ENCODE measurements at regions not wholly inside any gene's neighbourhood (a gene's known extent, or its start where the extent isn't known, plus 50 kb on each side); places are given as distances from the start of the nearest gene placed in this dataset.
"Not testable (repeated sequence)": the region's sequence is repeated elsewhere in the genome, so short reads cannot be mapped to it uniquely, and the experiment has no call there.

DNA sequence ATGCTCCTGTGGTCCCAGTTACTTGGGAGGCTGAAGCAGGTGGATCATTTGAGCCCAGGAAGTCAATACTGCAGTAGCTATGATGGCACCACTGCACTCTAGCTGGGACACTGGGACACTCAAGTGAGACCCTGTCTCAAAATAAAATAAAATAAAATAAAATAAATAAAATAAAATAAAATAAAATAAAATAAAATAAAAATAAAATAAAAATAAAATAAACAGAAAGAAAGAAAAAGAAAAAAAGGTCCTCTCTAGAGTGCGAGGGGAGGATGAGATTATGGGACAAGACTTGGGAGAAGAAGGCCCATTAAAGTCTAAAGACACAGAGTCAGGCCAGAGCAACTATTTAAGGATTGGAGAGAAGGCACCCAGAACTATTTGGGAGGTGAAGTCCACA, 172.5 kb downstream of the IER5 start:
- DNase-seq, result no peak

DNA sequence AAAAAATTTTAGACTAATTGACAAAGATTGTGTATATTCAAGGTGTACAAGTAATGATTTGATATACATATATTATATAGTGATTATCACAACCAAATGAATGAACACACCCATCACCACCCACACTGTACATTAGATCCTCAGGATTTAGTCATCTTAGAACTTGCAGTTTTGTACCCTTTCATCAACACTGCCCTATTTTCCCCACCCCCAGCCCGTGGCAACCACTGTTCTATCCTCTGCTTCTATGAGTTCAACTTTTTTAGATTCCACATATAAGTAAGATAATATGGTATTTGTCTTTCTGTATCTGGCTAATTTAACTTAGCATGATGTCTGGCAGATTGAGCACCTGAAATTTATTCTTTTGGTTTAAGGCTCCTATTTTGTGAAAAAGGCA, 173.6 kb downstream of the IER5 start:
- DNase-seq, result no peak

DNA sequence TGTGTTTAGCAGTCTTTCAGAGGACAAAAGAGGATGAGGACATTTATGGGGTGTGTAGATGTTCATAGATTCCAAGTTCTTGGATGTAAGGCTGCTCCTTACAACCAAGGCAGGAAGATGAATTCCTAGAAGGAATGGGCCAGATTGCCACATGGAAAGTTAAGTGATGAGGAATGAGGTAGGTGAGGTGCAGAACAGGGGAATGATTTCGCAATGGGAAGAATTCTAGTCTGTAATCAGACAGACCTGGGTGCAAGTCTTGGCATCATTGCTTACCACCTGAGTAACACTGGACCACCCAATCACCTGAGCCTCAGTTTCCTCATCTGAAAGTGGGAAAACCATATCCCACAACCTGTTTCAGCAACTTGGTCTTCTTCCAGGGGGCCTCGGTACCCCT, 174.9 kb downstream of the IER5 start:
- no peak for DNase-seq

DNA sequence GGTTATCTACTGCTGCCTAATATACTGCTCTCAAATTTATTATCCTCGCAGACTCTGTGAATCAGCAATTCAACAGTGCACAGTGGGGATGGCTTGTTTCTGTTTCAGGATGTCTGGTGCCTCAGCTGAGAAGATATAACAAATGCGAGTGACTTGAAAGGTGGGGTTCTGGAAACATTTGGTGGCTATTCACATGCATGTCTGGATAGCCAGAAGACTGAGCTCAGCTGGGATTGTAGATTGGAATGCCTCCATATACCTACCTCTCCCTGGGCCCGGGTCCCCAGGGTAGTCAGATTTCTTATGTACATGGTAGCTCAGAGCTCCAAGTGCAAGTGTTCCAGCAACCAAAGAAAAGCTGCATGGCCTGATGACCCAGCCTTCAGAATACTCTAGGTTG, 176.3 kb downstream of the IER5 start:
- DNase-seq, result no peak

DNA sequence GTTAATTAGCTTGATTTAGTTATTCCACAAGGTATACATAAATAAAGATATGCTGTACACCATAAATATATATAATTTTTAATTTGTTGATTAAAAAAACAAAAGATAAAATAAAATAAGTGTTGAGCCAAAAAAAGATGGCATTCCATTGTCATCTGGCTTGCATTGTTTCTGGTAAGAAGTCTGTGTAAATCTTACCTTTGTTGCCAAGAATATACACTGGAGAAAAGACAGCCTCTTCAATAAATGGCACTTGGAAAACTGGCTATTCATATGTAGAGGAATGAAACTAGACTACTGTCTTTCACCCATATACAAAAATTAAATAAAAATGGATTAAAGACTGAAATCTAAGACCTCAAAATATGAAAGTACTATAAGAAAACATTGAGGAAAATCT, 196.5 kb downstream of the IER5 start:
- DNase-seq, result no peak

DNA sequence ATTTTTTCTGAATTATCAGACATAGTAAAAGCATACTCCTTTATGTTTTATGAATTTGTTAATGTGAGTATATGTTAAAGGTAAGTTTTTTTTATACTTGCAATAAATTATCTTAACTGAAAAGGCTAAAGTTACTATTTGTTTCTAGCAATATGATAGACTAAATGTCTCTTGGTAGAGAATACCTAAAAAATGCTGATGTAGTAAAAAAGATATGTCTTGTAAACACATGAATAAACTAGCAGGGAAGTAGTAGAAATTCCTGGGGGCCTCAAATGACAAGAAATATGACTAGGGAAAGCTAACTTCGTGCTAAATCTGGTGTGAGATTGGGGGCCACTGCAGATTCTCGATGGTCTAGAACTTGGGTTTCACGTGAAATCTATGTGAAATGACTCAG, 188.1 kb upstream of the CACNA1E start:
- DNase-seq, result no peak

DNA sequence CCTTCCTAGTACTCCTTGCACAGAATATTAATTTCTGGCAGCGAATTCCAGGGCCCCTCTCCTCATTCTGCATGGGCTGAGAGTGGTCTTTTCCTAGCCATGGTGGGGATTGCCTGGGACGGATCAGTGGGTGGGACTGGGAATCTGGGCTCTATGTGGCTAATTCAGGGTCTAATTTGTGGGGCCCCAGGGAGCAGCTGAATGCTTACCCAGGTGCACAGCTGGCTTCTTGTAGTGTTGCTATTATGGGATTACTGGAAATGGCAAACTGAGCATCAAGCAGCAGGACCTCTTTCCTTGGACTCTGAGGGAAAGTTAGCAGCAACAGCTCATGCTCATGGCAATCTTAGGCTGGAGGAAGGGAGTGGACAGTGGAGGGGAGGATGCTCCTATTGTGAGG, 187.1 kb upstream of the CACNA1E start:
- no peak for DNase-seq

DNA sequence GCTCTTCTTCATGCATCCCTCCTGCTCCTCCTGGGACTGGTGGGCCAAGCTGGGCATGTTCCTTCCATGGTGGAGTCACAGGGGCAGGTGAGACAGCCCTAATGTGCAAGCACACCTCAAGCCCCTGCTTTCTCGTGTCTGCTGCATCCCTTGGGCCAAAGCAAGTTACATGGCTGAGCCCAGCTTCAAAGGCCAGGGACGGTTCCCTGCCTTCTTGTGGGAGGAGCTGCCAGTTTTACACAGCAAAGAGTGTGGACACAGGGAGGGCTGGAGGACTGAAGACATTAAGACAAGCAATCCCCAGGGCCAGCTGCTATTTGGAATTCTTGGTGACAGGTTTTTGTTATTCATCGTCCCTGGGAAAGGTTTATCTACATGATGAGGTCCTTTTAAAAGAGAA, 175.2 kb upstream of the CACNA1E start:
- no peak for DNase-seq

DNA sequence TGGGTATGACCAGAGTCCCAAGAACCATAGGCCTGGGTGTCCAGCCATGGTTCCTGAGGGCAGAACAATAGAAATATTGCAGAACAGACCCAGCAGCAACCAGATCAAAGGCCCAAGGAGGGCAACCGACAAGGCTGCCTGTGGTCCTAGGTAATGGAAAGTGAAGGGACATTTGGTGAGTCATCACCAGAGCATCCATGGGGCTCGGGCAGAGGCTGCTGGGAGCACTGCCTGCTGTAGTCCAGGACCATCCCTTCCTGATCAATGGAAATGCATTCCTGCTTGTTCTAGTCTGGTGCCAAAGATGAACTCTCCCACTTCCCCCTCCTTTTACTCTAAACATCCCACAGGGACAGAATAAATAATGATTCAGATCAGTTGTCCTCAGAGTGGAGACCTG, 172.8 kb upstream of the CACNA1E start:
- DNase-seq, result no peak

DNA sequence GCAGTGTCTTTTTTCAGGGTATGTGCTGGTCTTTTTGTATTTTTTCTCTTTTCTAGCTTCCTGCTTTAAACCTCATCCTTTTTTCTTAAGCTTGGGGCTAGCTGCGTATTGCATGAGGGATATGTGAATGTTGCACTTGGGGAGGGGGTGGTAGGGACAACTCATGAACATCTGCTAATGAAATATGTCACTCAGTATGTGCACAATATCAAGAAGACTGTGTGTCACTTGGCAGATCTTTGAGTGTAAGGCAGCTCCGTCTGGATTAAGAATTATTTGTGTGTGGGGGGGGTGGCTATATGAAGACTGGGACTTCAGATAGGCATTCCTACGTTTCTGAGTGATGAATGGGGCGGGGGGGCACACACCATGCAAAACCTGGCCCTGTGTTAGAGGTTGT, 170.4 kb upstream of the CACNA1E start:
- DNase-seq, result no peak

DNA sequence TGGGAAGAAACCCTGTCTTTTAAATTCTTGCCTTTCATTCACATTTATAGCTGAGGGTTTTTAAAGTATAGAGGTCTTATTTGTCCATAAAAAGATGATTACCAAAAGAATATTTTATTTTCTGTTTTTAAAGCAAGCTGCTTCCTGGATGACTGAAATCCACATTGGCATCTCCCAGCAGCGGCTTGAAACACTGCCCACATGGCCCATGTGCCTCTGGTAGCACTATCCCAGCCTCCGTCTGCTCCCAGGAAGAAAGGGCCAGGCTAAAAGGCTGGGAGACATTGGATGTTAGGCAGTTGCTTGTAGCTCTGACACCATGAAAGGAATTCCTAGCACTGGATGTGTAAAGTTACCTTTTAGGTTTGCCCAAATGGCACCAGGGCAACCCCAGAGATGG, 169.9 kb upstream of the CACNA1E start:
- no peak for DNase-seq

DNA sequence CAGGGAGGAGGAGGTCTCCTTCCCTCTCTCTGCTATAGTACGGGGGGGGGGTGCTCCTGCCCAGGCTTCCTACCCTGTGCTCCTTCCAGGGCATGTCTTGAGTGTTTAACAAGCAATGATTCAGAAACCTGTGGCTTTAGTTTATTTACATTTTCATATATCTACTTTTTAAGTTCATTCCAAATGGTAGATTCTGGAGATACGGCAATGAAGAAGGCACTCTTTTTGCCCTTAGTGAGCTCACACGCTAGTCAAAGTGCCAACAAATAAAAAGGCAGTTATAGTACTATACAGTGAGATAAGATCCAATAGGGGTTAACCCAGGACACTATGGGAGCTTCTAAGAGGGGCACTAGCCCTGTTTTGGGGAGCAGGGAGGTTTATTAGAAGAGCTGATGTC, 169.3 kb upstream of the CACNA1E start:
- DNase-seq, result no peak

DNA sequence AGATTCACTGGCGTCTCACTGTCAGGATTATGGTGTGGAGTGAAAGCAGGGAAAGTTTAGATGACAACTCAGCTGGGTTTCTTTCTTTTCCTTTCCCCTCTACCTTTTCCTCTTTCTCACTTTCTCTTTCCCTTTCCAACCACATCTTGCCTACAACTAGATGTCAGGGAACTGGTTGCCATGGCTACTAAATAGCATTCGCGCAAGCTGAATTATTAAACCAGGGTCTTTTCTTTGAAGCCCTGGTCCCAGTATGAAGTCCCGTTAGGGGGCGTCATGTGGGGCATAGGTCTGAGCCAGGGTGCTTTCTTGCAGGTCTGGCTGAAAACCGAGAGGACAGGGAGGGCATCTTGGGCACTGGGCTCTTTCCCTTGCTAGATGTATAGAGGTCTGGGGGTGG, 168.4 kb upstream of the CACNA1E start:
- no peak for DNase-seq

DNA sequence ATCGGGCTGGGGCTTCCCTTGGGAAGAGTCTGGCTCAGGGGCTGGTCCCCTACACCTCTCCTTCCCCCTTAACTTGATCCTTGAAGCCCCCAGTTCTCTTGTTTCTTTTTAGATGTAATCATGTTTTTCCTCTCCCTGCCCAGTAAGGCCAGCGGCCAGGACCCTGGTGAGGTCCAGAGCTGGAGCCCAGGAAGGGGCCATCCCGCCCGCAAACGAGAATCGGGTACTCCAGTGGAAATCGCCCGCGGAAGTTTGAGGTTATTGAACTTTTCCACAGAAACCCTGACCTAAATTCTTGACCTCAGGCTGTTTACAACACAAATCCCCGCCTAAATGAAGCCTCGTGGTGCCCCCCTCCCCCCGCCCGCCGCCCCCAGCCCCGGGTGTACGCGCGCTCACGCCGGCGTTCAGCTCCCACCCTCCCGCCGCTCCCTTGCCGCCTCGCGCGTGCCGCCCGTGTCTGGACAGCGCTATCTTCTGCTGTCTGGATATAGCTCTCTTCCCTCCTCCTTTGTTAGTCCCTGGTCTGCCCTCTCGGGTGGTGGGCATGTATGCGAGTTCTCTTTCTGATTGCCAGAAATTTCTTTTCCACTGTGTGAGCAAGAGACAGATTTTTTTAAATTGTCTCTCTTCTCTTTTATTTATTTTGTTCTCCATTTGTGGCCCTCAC, 165.9 kb upstream of the CACNA1E start:
- DNase-seq, result no peak

DNA sequence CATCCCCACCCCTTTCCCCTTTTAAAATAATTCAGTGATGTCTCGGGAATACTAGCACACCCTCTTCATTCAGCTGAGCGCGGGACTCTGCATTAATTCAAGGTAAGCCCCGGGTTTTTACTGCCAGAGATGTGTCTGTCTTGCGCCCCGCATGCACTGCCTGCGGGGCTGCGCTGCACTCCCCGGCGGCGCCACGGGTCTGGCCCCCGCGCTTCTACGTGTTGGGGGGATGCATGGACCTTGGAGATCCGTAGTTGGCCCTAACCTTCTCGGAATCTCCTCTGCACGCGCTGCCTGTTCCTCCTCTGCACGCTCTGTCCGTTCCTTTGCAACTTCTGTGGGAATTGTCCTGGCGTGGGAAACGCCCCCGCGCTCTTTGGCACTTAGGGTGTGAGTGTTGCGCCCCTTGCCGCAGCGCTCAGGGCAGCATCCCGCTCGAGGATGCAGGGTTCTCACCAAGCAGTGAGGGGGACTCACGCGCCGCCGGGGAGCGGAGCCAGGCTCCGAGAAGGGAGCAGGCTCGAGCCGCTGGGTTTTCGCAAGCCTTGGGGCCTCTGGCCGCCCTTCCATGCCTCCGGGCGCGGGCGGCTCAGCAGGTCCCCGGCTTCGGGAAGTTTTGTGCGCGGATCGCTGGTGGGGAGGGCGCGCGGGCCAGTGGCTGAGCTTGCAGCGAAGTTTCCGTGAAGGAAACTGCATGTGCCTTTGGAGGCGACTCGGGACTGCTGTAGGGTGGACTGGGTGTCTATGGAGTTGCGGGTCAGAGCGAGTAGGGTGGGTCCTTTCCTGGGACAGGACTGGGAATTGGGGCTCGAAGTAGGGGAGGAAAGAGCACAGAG, 165.1 kb upstream of the CACNA1E start:
- DNase-seq, result no peak

DNA sequence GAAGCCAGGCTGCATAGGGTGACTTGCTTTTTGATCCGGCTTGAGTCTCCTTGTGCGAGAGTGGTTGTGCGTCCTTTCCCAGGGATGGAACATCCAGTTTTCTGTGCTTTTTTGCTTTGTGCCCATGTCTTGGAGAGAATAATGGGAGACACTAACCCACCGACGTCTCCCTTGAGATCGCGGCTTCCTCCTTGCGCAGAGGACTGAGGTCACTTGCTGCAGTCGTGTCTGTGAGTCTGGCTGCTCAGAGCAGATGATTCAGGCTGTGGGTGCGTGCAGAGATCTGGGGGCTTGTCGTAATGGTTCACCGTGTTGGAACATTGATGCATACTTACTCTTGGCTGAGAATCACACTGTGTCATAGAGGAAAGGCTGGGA, 164.5 kb upstream of the CACNA1E start:
- no peak for DNase-seq

DNA sequence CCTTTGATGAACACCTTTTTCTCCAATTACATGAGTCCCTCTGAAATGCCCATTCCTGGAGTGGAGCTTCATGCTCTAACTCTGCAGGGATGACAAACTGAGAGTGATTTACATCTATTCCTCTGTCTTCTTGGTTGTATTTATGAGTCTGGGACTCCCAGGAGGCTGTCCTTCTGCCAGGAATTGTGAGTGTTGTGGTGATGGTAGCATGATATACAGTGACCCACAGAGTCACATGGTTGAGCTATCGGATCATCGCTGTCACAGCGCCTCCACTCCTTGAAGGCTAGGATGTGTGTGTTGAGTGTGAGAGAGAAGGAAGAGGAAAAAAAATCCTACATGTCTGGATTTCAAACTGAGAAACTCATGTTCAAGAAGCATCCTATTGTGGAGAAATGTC, 163.4 kb upstream of the CACNA1E start:
- DNase-seq, result no peak

DNA sequence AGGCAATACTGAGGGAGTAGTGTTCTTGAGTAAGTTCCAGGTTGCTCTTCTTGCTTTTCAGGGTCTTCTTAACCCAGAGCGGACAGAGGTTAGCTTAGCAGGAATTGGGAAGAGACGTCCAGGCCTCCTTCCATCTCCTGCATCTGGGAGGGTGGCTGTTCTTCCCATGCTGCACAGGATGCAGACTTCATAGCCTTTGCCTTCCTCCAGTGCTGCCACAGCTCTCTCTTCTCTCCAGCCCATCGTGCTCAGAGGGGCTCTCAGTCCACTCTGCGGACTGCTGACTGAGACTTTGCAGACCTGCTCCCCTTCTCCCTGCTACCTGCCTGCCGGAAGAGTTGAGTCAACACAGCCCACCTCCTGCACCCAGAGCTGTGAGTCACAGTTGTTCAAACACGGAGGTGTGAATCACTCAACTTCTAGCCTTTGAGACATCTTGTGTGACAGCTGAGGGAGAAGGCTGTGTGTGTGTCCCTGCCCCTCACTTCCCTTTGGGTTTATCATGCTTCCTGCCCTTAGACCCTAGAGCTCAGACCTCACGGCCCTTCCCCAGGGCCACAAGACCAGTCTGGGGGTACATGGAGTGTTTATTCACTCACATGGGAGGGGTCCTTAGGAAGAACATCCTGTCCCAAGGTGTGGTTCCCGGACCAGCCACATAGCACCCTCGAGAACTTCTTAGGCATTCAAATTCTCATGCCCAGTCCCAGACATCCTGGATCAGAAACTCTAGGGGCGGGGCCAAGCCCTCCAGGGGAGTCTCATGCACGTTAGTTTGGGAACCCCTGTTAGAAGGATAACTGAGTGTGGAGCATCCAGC, 158.3 kb upstream of the CACNA1E start:
- no peak for DNase-seq

DNA sequence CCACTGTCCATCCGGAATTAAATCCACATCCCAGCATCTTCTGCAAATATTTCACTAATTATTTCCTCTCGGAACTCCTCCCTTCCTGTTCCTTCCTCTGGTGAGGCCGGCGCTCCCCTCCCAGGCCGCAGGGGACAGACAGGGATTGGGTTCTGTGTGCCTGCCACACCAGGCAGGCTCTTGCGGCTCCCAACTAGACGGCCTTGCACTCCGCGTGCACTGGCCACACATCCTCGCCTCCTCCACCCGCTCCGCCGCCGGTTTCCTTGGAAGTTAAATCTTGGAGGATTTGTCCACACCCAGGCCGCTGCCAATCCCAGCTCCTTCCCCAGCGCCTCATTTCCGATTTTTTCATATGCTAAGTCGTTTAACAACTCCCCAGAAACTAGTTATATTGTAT, 157.6 kb upstream of the CACNA1E start:
- not testable (repeated sequence) for DNase-seq

DNA sequence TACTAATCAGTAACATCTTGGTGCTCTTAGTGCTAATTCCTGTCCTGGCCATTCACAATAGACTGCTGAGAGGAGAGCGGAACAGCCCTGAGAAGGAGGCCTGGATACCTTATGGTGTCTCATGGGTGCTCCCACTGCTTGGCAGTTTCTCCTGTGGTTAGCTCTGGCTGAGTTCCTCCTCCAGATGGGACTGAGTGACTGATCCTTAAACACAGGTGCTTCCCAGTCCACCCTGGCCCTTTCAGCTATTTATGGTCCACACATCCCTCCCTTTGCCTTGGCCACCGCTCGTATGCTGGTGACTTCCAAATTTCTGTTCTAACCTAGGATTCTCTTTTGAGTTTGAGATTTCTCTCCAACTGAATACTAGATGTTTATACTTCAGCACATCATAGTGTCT, 157.0 kb upstream of the CACNA1E start:
- DNase-seq, result no peak

DNA sequence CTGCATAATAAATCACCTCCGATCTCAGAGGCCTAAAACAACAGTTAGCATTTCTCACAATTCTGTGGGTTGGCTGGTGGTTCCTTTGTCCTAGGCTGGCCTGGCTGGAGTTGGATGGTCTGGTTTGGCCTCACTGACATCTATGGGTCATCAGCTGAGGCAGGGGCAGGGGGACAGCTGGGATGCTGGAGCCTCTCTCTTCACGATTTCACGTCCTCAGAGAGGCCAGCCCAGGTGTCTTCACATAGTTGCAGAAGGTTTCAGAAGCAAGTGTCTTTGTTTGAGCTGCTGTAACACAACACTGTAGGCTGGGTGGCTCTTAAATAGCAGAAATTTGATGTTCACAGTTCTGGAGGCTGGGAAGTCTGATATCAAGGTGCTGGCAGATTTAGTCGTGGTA, 155.5 kb upstream of the CACNA1E start:
- no peak for DNase-seq

DNA sequence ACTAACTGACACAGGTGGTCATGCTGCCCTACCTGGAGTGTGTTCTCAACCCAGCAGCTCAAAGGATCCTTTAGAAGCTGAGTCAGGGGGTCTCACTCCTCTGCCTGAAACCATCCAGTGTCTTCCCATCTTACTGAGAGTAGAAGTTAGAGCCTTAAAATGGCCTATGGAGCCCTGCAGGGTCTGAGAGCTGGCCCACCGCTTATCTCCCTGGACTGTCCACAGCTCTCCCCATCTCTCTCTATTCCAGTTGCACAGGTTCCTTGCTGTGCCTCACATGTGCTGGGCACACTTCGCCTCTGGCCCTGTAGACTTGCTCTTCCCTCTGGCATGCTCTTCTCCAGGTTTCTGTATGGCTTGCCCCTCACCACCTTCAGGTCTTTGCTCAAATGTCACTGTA, 148.6 kb upstream of the CACNA1E start:
- no peak for DNase-seq

DNA sequence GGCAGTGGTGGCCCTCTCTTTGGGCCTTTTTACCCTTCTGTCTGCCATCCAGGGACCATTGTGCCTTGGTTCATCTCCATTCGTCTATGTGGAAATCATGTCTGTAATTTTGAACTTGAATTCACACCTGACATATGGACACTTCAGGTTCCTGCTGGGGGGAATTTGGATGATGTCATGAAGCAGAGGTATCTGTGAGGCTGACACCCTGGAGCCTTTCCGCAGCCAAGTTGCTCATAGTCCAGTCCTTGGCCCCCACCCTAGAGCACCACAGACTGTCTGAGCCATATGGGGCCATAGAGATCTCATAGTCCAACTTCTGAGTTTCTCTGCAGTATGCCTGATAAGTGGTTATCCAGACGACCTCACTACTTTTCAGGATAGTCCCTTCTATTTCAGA, 147.7 kb upstream of the CACNA1E start:
- no peak for DNase-seq

DNA sequence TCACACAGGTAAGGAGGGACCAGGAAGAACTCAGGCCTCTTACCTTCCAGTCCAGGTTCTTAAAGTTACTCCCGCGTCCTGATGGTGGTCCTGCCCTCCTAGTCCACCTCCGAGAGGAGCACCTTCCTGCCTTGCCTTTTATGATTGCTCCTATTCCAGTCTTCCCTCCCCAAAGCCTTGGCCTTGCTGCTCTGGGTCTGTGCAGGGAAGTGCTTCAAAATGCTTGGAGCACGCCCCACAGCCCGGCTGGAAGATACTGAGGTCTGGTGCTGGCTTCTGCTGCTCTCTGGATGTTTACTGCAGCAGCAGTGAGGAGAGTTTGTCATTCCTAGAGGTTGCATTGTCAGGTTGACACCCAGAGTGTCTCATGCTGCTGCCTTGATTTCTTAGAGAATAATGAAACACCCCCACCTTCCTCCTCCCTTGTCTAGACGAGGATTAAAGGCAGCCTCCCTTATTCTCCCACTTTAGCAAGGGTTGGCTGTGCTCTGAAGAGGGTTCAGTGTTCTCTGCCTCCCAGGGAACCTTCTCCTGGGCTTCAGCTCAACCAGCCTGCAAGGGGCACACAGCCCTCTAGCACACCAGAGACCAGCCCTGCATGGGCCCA, 142.2 kb upstream of the CACNA1E start:
- DNase-seq, result no peak

Measured in DMS79 (cell line).